NCI-H2171 treated with DMSO at 0.1 percent for 48 hours (cell line): ENCODE measurements at regions not wholly inside any gene's neighbourhood (a gene's known extent, or its start where the extent isn't known, plus 50 kb on each side); places are given as distances from the start of the nearest gene placed in this dataset.
A peak's percentile ranks its signal among the peaks of the same experiment; 100 is the strongest.

Experiments
- DNase-seq: peaks from one replicate; lab custom pipeline; 2025; lab: John Stamatoyannopoulos, UW

- no peak for DNase-seq
Measured at GRCh38 chr5:117701062-117701461, 1126.4 kb upstream of the SEMA6A start.

- DNase-seq, result no peak
Measured at GRCh38 chr5:117692606-117693005, 1118.0 kb upstream of the SEMA6A start.

DNA sequence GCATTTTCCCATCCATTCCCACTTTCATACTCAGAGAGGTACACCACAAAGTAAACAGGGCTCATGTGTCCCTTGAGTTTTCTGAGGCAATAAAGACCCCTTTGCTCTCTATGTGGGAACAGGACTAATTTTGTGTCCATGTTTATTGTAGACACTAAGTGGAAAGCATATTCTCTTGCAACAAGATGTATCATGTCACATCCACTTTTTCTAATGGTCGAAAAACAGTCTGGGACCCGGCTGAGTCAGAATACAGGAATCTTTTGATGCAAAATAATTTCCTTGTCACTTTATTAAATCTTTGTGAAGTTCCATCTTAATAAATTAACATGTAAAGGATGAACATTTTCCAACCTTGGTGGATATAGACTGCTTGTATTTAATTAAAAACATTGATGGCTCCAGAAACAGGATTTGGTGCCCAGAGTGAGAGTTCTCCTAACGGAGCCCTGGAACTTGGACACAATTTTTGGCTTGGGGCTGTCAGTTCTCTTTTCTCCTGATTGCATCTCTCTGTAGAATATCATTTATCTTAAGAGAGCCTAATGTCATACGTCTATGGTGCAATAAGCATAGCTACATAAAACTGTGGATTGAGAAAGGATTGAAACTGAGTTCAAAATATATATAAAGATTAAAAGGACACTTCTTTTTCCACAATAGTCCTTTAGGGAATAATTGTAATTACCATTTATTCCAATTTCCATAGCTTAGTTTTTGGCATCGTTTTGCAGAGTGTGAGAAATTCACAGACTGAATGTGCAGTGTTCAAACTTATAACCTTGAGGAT, 1116.7 kb upstream of the SEMA6A start:
- no peak for DNase-seq

DNA sequence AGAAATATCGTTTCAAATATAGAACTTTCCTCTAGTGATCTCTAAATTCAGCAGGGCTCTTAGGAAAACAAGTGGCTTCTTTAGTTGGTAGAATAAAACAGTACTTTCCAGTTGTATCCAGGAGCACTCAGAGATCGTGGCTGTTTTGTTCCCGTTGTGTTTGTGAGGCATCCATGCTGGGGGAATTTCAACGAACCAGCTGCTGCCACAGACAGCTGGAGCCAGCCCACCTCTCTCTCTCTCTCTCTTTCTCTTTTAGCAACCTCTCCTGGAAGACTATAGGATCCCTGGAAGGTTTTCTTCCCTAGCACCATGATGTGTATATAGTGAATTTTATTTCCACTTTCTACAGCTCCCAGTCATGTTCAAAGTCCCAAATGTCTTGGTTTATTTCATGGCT, 1116.0 kb upstream of the SEMA6A start:
- DNase-seq, result no peak

- DNase-seq, result no peak
Measured at GRCh38 chr5:117686926-117687325, 1112.3 kb upstream of the SEMA6A start.

DNA sequence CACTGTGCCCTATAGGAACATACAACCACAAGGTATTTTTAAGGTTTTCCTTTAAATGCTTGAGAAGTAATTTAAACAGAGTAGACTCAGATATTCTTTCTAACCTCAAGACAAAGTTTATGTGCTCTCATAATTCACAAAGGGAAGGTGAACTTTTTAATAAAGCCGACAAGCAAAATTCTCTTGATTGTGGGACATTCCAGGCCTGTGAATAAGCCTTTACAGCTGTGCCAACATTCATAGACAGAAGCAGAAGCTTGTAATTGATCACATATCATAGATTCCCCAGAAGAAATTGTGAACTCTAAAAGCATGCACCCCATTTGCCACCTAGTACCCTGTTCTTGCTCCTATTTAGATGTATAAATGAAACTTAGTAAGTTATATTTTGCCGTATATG, 1107.8 kb upstream of the SEMA6A start:
- no peak for DNase-seq

GRCh38 chr5:117681431-117682254, 1107.0 kb upstream of the SEMA6A start:
- DNase-seq, result no peak

GRCh38 chr5:117680426-117680825, 1105.8 kb upstream of the SEMA6A start:
- DNase-seq, result no peak

DNA sequence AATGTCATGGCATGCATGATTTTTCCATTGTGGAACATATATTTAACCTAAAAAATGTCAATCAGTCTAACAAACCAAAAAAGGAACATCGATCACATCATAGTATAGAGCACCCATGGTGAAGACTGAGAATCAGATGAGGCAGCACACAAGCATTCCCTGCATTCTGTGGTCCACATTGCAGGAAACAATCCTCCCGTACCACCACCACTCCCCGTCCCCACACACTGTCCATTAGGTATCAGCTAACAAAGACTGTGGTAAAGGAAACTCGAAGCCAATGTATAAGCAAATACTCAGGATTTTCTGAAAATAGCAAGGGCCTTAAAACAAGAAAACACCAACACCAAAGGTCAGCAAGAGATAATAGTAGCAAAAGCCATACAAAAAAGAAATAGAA, 1104.4 kb upstream of the SEMA6A start:
- DNase-seq, result no peak

- DNase-seq, result no peak
Measured at GRCh38 chr5:117675646-117676045, 1101.0 kb upstream of the SEMA6A start.

DNA sequence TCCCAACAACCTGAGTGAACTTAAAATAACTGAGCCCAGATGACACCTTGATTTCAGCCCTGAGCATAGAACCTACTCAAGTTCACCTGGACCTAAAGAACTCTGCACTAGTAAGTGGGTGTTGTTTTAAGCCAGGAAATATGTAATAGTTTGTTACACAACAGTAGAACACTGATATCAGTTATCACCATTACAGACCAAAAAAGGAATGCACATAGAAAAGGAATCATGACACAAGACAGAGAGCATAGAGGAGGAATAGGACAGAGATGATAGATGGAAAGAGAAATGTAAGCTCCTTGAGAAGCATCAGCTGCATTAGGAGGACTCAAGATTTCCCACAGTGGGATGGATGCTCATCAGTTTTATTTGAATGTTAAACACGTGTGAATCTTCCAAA, 1096.9 kb upstream of the SEMA6A start:
- no peak for DNase-seq

GRCh38 chr5:117667105-117667504, 1092.5 kb upstream of the SEMA6A start:
- DNase-seq, result no peak

GRCh38 chr5:117665121-117665520, 1090.5 kb upstream of the SEMA6A start:
- no peak for DNase-seq

DNA sequence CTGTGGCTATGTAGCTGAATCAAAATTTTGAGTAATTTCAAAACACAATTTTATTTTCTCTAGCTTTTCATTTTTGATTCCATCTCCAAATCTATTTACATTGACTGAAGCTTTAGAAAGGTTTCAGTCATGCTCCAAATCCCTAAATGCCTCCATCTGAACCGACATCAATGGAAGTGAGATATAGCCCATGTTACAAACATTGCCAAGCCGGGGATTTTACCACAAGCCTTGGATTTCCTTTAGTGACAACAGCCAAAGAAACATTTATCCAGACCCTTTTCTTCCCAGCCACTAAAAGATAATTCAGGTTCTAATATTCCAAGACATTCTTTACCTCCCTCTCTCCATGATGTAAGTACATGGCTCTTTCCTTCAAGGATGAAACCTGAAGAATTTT, 1087.7 kb upstream of the SEMA6A start:
- DNase-seq, result no peak

- peak; percentile 80 for DNase-seq
Measured at GRCh38 chr5:117657541-117657940, 1082.9 kb upstream of the SEMA6A start.

DNA sequence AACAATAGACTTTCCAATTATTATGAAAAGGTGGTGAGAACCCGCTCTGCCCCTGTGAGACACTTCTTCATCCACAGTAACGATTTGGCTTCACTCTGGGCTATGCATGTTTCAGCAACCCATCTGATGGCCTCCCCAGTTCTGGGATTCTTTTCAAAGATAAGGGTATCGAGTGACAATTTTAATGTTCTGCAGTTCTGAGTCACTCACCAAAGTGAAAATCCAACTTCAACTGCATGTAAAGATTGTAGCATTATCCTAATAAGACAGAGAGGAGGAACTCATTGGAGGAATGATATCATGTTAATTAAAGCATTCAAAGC, 1078.3 kb upstream of the SEMA6A start:
- DNase-seq, result peak; percentile 1

- no peak for DNase-seq
Measured at GRCh38 chr5:117652036-117652957, 1077.7 kb upstream of the SEMA6A start.

GRCh38 chr5:117649821-117650220, 1075.2 kb upstream of the SEMA6A start:
- no peak for DNase-seq

DNA sequence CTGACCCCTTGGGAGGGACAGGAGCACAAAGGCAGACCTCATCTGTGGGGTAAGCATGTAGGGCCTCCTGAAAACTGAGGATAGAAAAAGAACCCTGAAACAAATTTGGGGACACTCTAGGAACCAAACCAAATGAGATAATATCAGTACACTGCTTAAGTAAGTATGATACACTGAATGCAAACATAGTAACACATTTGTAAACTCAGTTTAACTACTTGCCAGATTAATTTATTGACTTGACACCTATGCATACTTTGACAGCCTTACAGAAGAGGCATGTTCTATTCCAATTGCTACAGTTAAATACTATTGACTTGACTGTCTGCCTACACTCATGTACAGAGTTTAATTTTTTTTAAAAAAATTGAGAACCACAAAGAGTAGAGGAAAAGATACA, 1070.8 kb upstream of the SEMA6A start:
- no peak for DNase-seq

DNA sequence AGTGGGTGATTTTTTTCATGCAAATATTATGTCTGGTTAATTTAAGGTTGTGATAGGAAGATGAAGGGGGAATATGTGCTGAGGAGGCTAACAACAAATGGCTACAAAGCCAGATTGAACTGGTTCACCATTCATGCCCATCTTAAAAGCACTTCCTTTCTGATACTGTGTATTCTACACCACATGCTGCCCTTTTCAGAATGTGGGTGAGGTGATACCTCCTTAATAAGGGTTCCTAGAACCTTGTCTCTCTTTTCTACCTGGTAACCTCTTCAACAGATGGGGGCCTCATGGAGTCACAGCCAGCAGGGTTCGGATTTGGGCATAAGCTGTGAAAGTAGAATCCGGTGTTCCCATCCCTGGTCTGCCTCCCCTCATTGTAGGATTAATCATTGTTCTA, 1064.0 kb upstream of the SEMA6A start:
- DNase-seq, result no peak

- no peak for DNase-seq
Measured at GRCh38 chr5:117633093-117633492, 1058.5 kb upstream of the SEMA6A start.

DNA sequence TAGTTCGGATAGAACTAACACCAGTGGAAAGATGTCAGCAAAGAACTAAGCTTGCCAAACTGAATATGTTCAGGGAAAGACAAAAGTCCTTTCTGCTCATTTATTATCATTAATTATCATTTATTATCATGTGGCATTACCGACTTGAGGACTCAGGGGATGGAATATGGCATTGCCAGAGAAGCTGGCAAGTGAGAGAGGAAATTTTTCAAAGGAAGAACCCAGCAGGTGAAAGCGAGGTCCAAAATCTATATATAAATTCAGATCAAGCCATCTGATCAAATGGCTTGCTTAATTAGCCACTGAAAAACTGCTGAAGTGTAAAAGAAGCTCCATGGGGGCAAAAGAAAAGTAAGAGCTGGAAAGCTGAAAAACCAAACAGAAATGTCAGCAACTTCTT, 1049.6 kb upstream of the SEMA6A start:
- no peak for DNase-seq
